Endothelial cell of umbilical vein (primary cell): ENCODE measurements at regions not wholly inside any gene's neighbourhood (a gene's known extent, or its start where the extent isn't known, plus 50 kb on each side); places are given as distances from the start of the nearest gene placed in this dataset.

Experiments used
- BruUV-seq: library from RNA; stranded (reverse); fragments of 400-500 nt; replicated peaks from 2 replicates; lab custom pipeline; 2021; lab: Mats Ljungman, UMichigan
- CTCF ChIA-PET: fragments of 300-600, 350-600 bp; sonication (Branson Sonifier 250); formaldehyde crosslinking; loops from one replicate; lab custom pipeline; 2021; ENCODE audit warnings: antibody characterized with exemption, inconsistent platforms; lab: Charles Lee
- POLR2A ChIA-PET: fragments of 300-600, 350-600 bp; sonication (Branson Sonifier 250); formaldehyde crosslinking; loops from one replicate; lab custom pipeline; 2021; ENCODE audit warnings: antibody characterized with exemption, inconsistent platforms; lab: Charles Lee
- DNase-seq: peaks from one replicate; pipeline ENCODE4 v3.0.0-alpha.2; 2011; ENCODE audit warnings: low read depth, low spot score
- FAIRE-seq: peaks from 2 replicates; lab custom pipeline; 2011; peaks lifted over from hg19 to GRCh38; lab: Jason Lieb, UNC
- H2AFZ ChIP-seq: 2 replicates; pipeline ENCODE4 v1.6.0; 2012; ENCODE audit warnings: low read depth, low read length, control low read depth, inconsistent platforms
- H3K27ac ChIP-seq: 2 replicates; pipeline ENCODE4 v1.5.1; 2011; ENCODE audit warnings: low read depth, mild to moderate bottlenecking, control low read depth, low read length, moderate library complexity; ENCODE audit not compliant: insufficient read depth
- H3K27me3 ChIP-seq, 2 experiments: 2 replicates each; pipeline versions ENCODE4 v1.6.0 to v1.6.1; 2011; ENCODE audit warnings: low read length in 2 of 2, mixed read lengths in 1 of 2; ENCODE audit not compliant: control insufficient read depth in 2 of 2, insufficient read depth in 2 of 2
- H3K36me3 ChIP-seq, 2 experiments: 2 replicates in 1 of 2; 3 replicates in 1 of 2; pipeline ENCODE4 v1.5.1; 2011; ENCODE audit warnings: low read length in 2 of 2, mild to moderate bottlenecking in 1 of 2, moderate library complexity in 1 of 2; ENCODE audit not compliant: control insufficient read depth in 2 of 2, insufficient read depth in 2 of 2; ENCODE audit errors: extremely low read depth in 1 of 2
- H3K4me1 ChIP-seq: 3 replicates; pipeline ENCODE4 v1.5.1; 2011; ENCODE audit warnings: mild to moderate bottlenecking, low read length; ENCODE audit not compliant: control insufficient read depth, insufficient read depth; ENCODE audit errors: extremely low read depth
- H3K4me2 ChIP-seq: 2 replicates; pipeline ENCODE4 v1.6.1; 2011; ENCODE audit warnings: low read length, control low read depth, mixed read lengths; ENCODE audit not compliant: insufficient read depth
- H3K4me3 ChIP-seq, 3 experiments: fragments of 200-600 bp in 1 of 3; sonication (generic), shearing (Covaris generic) in 1 of 3; replicated peaks in 1 of 3; 2 replicates each; pipeline ENCODE4 v1.5.1; 2011 to 2016; ENCODE audit warnings: control low read depth in 3 of 3, low read length in 3 of 3, mild to moderate bottlenecking in 2 of 3, inconsistent platforms in 1 of 3, low read depth in 1 of 3, moderate library complexity in 1 of 3; ENCODE audit not compliant: insufficient read depth in 1 of 3
- H3K79me2 ChIP-seq: 2 replicates; pipeline ENCODE4 v1.6.0; 2012; ENCODE audit warnings: low read length, inconsistent platforms; ENCODE audit not compliant: control insufficient read depth, insufficient read depth
- H3K9ac ChIP-seq: replicated peaks from 2 replicates; pipeline ENCODE3; 2011; ENCODE audit warnings: low read length, control low read depth; ENCODE audit not compliant: insufficient read depth; ENCODE audit errors: extremely low read depth
- H3K9me1 ChIP-seq: replicated peaks from 3 replicates; pipeline ENCODE4 v1.6.0; 2011; ENCODE audit warnings: mild to moderate bottlenecking, low read length; ENCODE audit not compliant: control insufficient read depth, insufficient read depth; ENCODE audit errors: extremely low read depth
- H3K9me3 ChIP-seq: replicated peaks from 2 replicates; pipeline ENCODE4 v1.5.1; 2012; ENCODE audit warnings: low read length, inconsistent platforms; ENCODE audit not compliant: control insufficient read depth, insufficient read depth
- H4K20me1 ChIP-seq: replicated peaks from 2 replicates; pipeline ENCODE3; 2011; ENCODE audit warnings: mild to moderate bottlenecking, low read length; ENCODE audit not compliant: control insufficient read depth, insufficient read depth; ENCODE audit errors: extremely low read depth
- CTCF ChIP-seq, 2 donors: IDR thresholded peaks; 1 replicate in 1 of 2; 2 replicates in 1 of 2; pipeline ENCODE4 v1.5.1; 2011; ENCODE audit warnings: low read length in 2 of 2, mild to moderate bottlenecking in 2 of 2, moderate library complexity in 2 of 2, control low read depth in 1 of 2, inconsistent platforms in 1 of 2, low read depth in 1 of 2; ENCODE audit not compliant: insufficient read depth in 1 of 2; ENCODE audit errors: extremely low read depth in 1 of 2
- EZH2 ChIP-seq: IDR thresholded peaks from 2 replicates; pipeline ENCODE4 v1.6.1; 2012; ENCODE audit warnings: borderline replicate concordance, low read depth, mild to moderate bottlenecking, moderate library complexity, low read length, inconsistent platforms; ENCODE audit not compliant: severe bottlenecking
- FOS ChIP-seq: IDR thresholded peaks from 2 replicates; pipeline ENCODE4 v1.6.1; 2011; ENCODE audit warnings: mild to moderate bottlenecking, low read length, moderate library complexity, borderline replicate concordance; ENCODE audit not compliant: insufficient read depth
- GATA2 ChIP-seq: IDR thresholded peaks from 2 replicates; pipeline ENCODE4 v1.7.0; 2011; ENCODE audit warnings: low read depth, mild to moderate bottlenecking, moderate library complexity, mixed read lengths, low read length; ENCODE audit not compliant: insufficient read length, insufficient read depth
- JUN ChIP-seq: IDR thresholded peaks from 2 replicates; pipeline ENCODE4 v1.6.1; 2011; ENCODE audit warnings: borderline replicate concordance, low read depth; ENCODE audit not compliant: insufficient read length, insufficient read depth
- MAX ChIP-seq: IDR thresholded peaks from 2 replicates; pipeline ENCODE4 v1.6.1; 2011; ENCODE audit not compliant: insufficient read depth, insufficient read length
- MYC ChIP-seq: IDR thresholded peaks from one replicate; pipeline ENCODE4 v1.6.1; 2011; ENCODE audit warnings: mild to moderate bottlenecking, low read depth, low read length
- POLR2A ChIP-seq: IDR thresholded peaks from 2 replicates; pipeline ENCODE4 v1.6.1; 2012; ENCODE audit warnings: low read depth, mild to moderate bottlenecking, control low read depth, low read length
- POLR2AphosphoS5 ChIP-seq: IDR thresholded peaks from 2 replicates; pipeline ENCODE4 v1.6.1; 2012; ENCODE audit warnings: low read depth, mild to moderate bottlenecking, control low read depth, low read length, moderate library complexity; ENCODE audit not compliant: insufficient read depth
- dilution Hi-C: fragments of 300-500 bp; cut with MboI; formaldehyde crosslinking; loops from one replicate; pipeline ENCODE4 v1.15.0; 2019; ENCODE audit warnings: low sequenced_read_pairs; ENCODE audit not compliant: extremely low pct_ligation_motif_present
- intact Hi-C: fragments of 100-400 bp; cut with micrococcal nuclease; formaldehyde crosslinking; loops from one replicate; pipeline ENCODE4 v1.10.0; 2022

- dilution Hi-C loops = no loop called here
- no peak overlapping the region for H3K4me3 ChIP-seq
- FAIRE-seq = no peak
These were observed 148.0 kb upstream of the FN1 start for GRCh38 chr2:215583881-215584280.

More at GRCh38 chr2:215583881-215584280, 148.0 kb upstream of the FN1 start:
- no peak for DNase-seq
- Histone ChIP-seq H3K27me3 (no peaks in the 10 kb centered on the region), H3K27ac (no peak overlapping the region), H3K4me2 (no peak overlapping the region), H2AFZ (no peak overlapping the region), H4K20me1 (no peaks in the 10 kb centered on the region), H3K9me3 (no peaks in the 10 kb centered on the region), H3K9me1 (no peaks in the 10 kb centered on the region), H3K79me2 (no peaks in the 10 kb centered on the region), H3K9ac (no peak overlapping the region), H3K4me1 (no peaks in the 10 kb centered on the region), H3K36me3 (no peaks in the 10 kb centered on the region)
- BruUV-seq = no TSS peak
- ChIA-PET CTCF (no interaction called here), POLR2A (no interaction called here)
- intact Hi-C loops = no loop called here
- TF ChIP-seq EZH2 (no peak), MAX (no peak), CTCF (IDR thresholded peaks at IDR 0.05; ENCODE audit: extremely low read depth in 1 of 2, insufficient read depth in 1 of 2, low read depth in 1 of 2, low read length in 2 of 2) (no peak), FOS (no peak), POLR2AphosphoS5 (no peak), GATA2 (no peak), MYC (no peak), POLR2A (no peak), JUN (no peak)
